ENCODE measurements at regions not wholly inside any gene's neighbourhood (a gene's known extent, or its start where the extent isn't known, plus 50 kb on each side); places are given as distances from the start of the nearest gene placed in this dataset.

DNA sequence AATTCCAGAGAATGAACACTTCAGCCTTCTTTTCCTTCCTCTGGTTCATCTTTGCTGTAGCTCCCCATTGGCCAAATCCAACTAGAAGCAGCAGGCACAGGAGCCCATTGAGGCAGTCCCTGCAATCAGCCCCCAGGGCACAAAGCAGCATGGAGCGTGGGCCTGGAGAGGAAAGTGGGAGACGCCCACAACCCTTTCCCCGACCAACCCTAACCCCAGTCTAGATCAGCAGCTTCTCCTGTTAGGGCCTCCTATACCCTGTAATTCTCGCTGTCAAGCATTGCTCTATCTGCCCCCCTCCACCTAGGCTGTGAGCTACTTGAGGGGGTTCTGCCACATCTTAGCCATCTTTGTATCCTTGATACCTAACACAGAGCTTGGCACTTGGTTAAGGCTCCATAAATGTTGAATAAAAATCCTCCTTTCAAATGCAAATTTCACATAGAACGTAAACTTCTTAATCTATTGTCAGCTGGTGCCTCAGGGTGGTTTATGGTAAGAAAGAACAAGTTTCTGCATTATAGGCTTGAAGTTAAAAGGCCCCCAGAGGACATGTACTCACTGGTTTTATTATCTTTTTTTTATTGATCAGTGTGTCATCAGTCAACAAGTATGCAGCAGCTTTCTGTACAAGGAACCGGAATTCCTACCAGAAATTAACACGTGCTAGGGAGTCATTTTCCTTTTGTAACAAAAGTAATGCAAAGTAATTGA is 97.9 kb upstream of the PFN2 start:
- DNase-seq (ENCODE audit: low spot score) = no peak

DNA sequence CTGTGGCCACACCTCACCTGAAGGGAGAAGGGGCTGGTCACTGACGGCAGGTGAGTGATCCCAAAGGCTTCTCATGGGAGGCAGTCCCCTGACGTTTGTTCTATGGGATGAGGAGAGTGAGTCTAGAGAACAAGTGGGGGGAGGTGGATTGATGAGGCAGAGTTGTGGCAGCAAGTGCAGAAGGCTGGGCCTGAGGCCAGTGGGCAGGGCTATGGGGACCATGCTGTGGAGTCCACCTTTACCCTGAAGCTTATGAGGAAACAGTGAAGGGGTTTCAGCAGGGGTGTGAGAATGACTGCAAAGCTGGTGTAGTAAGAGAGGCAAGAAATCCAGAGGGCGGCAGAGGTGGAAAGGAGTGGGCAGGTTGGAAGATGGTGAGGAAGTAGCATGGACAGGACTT is 96.9 kb upstream of the PFN2 start:
- DNase-seq (ENCODE audit: low spot score) = no peak

- DNase-seq (ENCODE audit: low spot score) = no peak
Measured at GRCh38 chr3:150064971-150065370, 94.3 kb upstream of the PFN2 start.

GRCh38 chr3:150063237-150063636 is 92.5 kb upstream of the PFN2 start:
- DNase-seq (ENCODE audit: low spot score) = no peak

DNA sequence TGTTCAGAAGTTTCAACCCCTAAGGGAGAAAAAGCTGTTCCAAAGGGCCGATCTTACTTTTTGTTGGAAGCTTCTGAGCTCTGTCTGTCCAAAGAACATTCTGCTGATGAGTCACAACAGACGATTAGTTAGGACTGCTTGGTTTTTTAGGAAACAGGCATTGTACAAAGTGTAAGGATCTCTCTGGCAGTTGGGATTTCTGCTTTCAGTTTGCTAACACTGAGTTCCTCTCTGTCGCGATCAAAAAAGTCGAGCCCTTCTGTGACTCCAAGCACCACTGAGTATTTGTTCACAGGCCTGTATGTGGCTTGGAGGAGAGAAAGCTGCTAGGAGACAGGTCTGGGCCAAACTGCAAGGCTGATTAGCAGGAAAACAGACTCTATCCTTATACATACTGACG is 91.8 kb upstream of the PFN2 start:
- DNase-seq (ENCODE audit: low spot score) = peak; percentile 92

DNA sequence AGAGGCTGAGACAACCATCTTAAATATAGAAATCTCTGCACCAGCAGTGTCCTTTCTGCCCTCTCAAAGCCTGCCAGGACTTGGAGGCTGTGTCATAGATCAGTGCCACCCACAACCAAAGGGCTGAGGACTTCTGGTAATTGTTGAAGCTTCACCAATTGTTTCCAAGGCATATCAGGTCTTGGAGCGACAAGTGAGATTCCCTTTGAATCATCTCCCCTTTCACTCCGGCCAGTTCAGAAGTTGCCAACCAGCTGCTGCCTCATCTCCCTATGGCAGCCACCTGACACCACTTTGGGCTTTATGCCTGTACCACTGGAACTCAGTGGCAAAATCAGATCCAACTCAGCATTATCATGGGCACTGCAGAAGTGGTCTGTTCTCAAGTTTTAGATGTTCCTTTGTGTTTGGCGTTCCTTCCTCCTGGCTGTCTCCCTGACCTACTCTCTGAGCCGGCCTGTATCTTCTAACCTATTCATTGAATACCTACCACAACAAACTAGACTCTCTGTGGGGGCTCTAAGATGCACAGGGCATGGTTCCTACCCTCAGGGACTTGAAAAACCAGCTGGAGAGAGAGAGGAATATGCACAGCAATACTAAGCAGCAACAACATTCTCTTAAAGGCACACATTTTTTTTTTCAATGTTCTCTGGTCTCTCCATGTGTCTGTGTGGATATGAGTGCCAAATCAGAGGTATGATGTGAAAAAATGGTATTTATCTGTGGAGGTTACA is 90.8 kb upstream of the PFN2 start:
- no peak for DNase-seq (ENCODE audit: low spot score)

DNA sequence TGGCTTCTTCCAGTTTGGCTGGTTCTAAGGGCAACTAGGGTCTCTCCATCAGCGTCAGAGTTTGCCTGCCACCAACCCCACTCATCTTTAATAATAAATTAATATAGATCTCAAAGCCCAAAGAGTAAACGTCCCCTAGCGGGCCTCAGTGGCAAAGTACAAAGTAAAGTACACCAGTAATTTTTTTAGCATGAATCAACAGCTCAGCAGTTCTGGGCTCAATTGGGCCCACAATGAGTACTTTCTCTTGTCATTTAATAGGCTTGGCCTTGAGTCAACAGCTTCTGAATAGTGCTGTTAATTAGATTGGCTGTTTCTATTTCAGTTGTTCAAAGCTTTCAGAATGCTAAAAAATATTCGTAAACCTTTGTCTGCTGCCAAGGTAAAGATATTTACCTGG is 89.0 kb upstream of the PFN2 start:
- peak; percentile 76 for DNase-seq (ENCODE audit: low spot score)

GRCh38 chr3:150059241-150059640 is 88.5 kb upstream of the PFN2 start:
- DNase-seq (ENCODE audit: low spot score) = no peak

DNA sequence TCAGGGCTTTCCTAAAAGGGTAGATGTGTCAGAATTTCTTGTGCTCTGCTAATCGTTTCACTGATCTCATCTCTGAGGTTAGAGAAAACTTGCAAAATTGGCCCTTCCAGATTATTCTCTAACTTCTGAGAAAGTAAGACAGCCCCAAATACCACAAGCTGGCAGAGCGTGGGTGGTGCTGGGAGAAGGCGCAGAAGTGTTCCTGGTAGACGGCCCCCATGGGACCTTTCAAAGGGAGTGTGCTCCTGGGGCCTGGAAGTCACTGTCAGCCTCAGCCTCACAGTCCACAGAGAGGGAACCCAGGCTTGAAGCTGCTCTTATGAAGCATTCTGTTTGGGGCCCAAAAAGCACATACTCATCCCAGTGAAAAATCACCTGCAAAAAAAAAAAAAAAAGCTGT is 86.5 kb upstream of the PFN2 start:
- no peak for DNase-seq (ENCODE audit: low spot score)

GRCh38 chr3:150055332-150055731 is 84.6 kb upstream of the PFN2 start:
- DNase-seq (ENCODE audit: low spot score) = no peak

DNA sequence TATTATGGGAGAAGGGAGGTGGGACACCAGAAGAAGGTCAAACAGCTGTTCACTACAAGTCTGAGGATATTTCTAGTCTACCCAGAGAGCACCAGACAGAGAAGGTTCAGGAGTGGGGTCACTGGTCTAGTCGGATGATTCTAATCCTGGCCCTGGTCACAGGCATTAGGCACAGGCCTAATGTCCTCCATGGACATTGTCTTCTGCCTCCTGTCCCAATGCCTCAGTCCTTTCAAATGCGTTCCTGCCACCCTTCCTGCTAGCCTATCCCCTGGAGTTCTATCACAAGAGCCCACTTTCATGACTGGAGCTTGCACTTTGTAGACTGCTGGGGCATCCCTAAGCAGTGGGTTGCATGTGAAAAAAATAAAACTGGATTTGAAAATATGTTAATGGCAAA is 83.9 kb upstream of the PFN2 start:
- DNase-seq (ENCODE audit: low spot score) = no peak

DNA sequence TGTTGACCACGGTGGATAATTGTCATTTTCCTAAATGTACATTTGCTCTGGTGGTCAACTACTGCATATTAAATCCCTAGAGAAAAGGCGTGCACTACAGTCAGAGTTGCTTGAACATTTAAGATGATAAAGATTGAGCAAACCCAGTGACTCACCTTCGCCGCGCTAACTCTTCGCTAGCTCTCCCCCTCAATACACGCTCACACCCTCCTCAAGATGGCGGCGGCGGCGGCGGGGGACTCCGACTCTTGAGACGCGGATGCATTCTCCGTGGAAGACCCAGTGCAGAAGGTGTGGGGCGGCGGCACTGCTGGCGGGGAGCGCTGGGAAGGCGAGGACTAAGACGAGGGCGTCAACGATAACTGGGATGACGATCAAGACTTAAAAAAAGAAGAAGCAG is 79.8 kb upstream of the PFN2 start:
- DNase-seq (ENCODE audit: low spot score) = no peak

- no peak for DNase-seq (ENCODE audit: low spot score)
Measured at GRCh38 chr3:150049317-150049716, 78.6 kb upstream of the PFN2 start.

- no peak for DNase-seq (ENCODE audit: low spot score)
Measured at GRCh38 chr3:150041877-150042276, 71.2 kb upstream of the PFN2 start.

DNA sequence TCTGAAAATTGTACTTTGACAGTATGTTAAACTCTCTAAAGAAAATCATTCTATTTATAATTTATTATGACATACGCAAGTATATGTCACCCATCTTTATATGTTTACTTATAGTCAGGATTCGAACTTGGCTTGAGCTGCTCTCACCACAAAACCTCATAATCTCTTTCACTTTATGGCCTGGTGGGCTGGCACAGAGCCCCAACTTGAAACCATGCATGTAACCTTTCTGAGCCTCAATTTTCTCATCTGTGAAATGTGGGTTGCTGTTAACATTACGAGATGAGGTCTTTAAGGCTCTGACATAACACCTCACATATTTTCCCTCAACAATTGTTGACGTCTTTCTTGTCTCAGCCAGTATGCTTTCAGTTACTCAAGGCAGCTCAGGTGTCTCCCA is 69.4 kb upstream of the PFN2 start:
- DNase-seq (ENCODE audit: low spot score) = no peak

DNA sequence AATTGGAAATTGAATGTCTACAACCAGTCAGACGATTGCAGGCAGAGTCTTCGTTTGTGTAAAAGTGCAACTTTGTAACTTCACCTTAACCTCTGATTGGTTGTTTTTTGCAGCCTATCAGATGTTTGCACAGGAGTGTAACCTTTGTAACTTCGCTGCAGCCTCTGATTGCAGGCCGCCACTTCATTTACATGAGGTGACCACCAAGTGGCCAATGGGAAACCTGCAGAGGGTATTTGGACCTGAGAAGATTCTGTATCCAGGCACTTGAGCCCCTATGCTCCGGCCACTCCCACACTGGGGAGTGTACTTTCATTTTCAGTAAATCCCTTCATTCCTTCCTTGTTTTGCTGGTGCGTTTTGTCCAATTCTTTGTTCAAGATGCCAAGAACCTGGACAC is 68.1 kb upstream of the PFN2 start:
- DNase-seq (ENCODE audit: low spot score) = no peak

- DNase-seq (ENCODE audit: low spot score) = no peak
Measured at GRCh38 chr3:150036780-150037179, 66.1 kb upstream of the PFN2 start.

DNA sequence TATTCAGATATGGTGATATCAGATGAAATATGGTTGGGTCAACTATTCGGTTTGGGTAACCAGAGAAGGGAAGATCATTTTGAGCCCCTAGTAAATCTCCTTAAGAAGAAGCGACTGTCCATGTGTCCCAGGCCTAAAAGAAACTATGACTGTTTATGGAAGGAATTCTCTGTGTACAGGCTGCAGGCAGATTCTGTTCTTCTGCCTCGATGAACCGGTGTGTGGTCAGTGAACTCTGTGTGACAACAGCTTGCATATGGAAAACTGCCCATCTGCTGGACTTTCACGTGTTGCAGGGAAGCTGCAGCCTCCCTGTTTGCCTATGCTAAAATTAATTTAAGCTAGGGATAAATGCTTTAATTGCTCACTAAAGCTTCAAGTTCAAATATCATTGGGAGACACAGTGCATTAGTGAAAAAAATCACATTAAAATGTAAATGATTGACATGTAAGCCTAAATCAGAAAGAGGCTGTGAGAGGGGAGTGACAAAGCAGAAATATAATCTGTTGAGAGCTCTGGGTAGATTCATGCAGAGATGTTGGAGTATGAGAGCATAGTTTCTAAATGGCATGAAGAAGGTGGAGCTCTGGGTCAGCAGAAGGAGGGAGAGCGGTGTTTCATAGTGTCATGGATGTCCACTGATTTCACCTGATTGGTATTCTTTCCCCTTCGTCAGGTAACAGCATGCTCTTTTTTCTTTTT is 65.4 kb upstream of the PFN2 start:
- no peak for DNase-seq (ENCODE audit: low spot score)

DNA sequence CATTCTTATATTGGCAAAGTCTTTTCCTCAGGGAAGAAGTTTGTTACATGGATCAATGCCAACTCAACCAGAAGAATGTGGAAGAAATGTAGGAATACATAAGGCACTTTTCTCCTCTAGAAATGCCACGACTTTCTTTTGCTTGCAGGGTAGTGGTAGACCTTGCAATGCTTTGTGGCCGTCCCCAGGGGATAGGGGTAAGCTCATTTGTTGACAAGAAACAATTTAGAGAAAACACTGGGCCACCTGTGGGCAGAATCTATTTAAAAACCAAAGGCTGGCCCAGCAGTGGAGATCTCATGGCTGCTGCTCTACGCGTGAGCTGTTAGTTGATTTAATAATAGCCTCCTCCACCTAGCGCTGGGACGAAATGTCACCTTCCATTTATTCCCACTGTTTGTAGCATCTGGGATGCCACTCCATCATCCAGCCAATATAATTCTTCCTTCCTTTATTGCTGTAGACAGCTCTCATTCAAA is 64.6 kb upstream of the PFN2 start:
- DNase-seq (ENCODE audit: low spot score) = no peak

GRCh38 chr3:150033721-150034120 is 63.0 kb upstream of the PFN2 start:
- DNase-seq (ENCODE audit: low spot score) = no peak

GRCh38 chr3:150030841-150031240 is 60.1 kb upstream of the PFN2 start:
- no peak for DNase-seq (ENCODE audit: low spot score)

GRCh38 chr3:150023239-150023636 is 52.5 kb upstream of the PFN2 start:
- DNase-seq (ENCODE audit: low spot score) = no peak
